Mesenchymal stem cell (in vitro differentiated cells and primary cell): ENCODE measurements at regions not wholly inside any gene's neighbourhood (a gene's known extent, or its start where the extent isn't known, plus 50 kb on each side); places are given as distances from the start of the nearest gene placed in this dataset.

ENCODE experiments used
- DNase-seq: peaks from one replicate; pipeline ENCODE4 v3.0.0-alpha.2; 2013
- H2AFZ ChIP-seq: one replicate; pipeline ENCODE4 v1.6.1; 2013; ENCODE audit warnings: low read depth, mild to moderate bottlenecking, control low read depth, inconsistent platforms, low read length, moderate library complexity
- H2AK5ac ChIP-seq: 2 replicates; pipeline ENCODE4 v1.6.1; 2013; ENCODE audit warnings: low read length, moderate library complexity, mild to moderate bottlenecking, inconsistent platforms; ENCODE audit not compliant: severe bottlenecking
- H2BK120ac ChIP-seq: one replicate; pipeline ENCODE4 v1.6.1; 2013; ENCODE audit warnings: low read depth, mild to moderate bottlenecking, inconsistent platforms, low read length, moderate library complexity
- H2BK12ac ChIP-seq, 2 experiments: one replicate each; pipeline ENCODE4 v1.6.1; 2013; ENCODE audit warnings: inconsistent platforms in 2 of 2, low read length in 2 of 2, mild to moderate bottlenecking in 2 of 2, moderate library complexity in 2 of 2, control low read depth in 1 of 2
- H2BK15ac ChIP-seq: one replicate; pipeline ENCODE4 v1.6.1; 2013; ENCODE audit warnings: mild to moderate bottlenecking, low read depth, inconsistent platforms; ENCODE audit not compliant: poor library complexity, severe bottlenecking
- H2BK5ac ChIP-seq: 2 replicates; pipeline ENCODE4 v1.6.1; 2013; ENCODE audit warnings: low read depth, mild to moderate bottlenecking, low read length, control low read depth, inconsistent platforms; ENCODE audit not compliant: poor library complexity, severe bottlenecking
- H3K14ac ChIP-seq, 2 experiments: one replicate each; pipeline ENCODE4 v1.6.1; 2013; ENCODE audit warnings: inconsistent platforms in 2 of 2, low read length in 2 of 2, control low read depth in 1 of 2, mild to moderate bottlenecking in 1 of 2, moderate library complexity in 1 of 2
- H3K18ac ChIP-seq, 2 experiments: one replicate each; pipeline ENCODE4 v1.6.1; 2013; ENCODE audit warnings: inconsistent platforms in 2 of 2, low read length in 2 of 2, control low read depth in 1 of 2, low read depth in 1 of 2, mild to moderate bottlenecking in 1 of 2
- H3K23ac ChIP-seq, 2 experiments: one replicate each; pipeline ENCODE4 v1.6.1; 2013; ENCODE audit warnings: inconsistent platforms in 2 of 2, low read length in 2 of 2, mild to moderate bottlenecking in 2 of 2, moderate library complexity in 2 of 2, control low read depth in 1 of 2
- H3K27ac ChIP-seq: 2 replicates; pipeline ENCODE4 v1.5.1; 2013; ENCODE audit warnings: mild to moderate bottlenecking, moderate library complexity, low read length, control low read depth, inconsistent platforms; ENCODE audit not compliant: poor library complexity, severe bottlenecking
- H3K27me3 ChIP-seq, 2 experiments: 2 replicates each; pipeline versions ENCODE4 v1.6.1 to v1.7.0; 2013; ENCODE audit warnings: low read length in 2 of 2, mild to moderate bottlenecking in 2 of 2, moderate library complexity in 2 of 2, control low read depth in 1 of 2, inconsistent platforms in 1 of 2; ENCODE audit not compliant: control insufficient read depth in 1 of 2, insufficient read depth in 1 of 2
- H3K36me3 ChIP-seq, 2 experiments: 2 replicates each; pipeline versions ENCODE4 v1.6.1 to v1.7.0; 2013; ENCODE audit warnings: low read length in 2 of 2, control low read depth in 1 of 2, inconsistent platforms in 1 of 2, low read depth in 1 of 2, mild to moderate bottlenecking in 1 of 2; ENCODE audit not compliant: insufficient read depth in 2 of 2, control insufficient read depth in 1 of 2
- H3K4ac ChIP-seq, 2 experiments: one replicate each; pipeline ENCODE4 v1.6.1; 2013; ENCODE audit warnings: inconsistent platforms in 2 of 2, low read length in 2 of 2, mild to moderate bottlenecking in 2 of 2, moderate library complexity in 2 of 2, control low read depth in 1 of 2, low read depth in 1 of 2
- H3K4me1 ChIP-seq: 2 replicates; pipeline ENCODE4 v1.6.1; 2013; ENCODE audit warnings: low read depth, low read length, control low read depth; ENCODE audit not compliant: control insufficient read depth, insufficient read depth
- H3K4me2 ChIP-seq: 2 replicates; pipeline ENCODE4 v1.6.1; 2013; ENCODE audit warnings: low read length, mild to moderate bottlenecking, inconsistent platforms; ENCODE audit not compliant: poor library complexity, severe bottlenecking
- H3K4me3 ChIP-seq, 2 experiments: 2 replicates each; pipeline versions ENCODE4 v1.5.1 to v1.7.0; 2013; ENCODE audit warnings: low read length in 2 of 2, mild to moderate bottlenecking in 2 of 2, control low read depth in 1 of 2, low read depth in 1 of 2; ENCODE audit not compliant: insufficient read depth in 1 of 2
- H3K79me1 ChIP-seq: replicated peaks from 2 replicates; pipeline ENCODE4 v1.6.1; 2013; ENCODE audit warnings: mild to moderate bottlenecking, control low read depth, low read length, inconsistent platforms; ENCODE audit not compliant: poor library complexity, severe bottlenecking
- H3K9ac ChIP-seq: 2 replicates; pipeline ENCODE4 v1.7.0; 2013; ENCODE audit warnings: mild to moderate bottlenecking, low read length, moderate library complexity
- H3K9me3 ChIP-seq: 2 replicates; pipeline ENCODE4 v1.7.0; 2013; ENCODE audit warnings: mild to moderate bottlenecking, low read length; ENCODE audit not compliant: control insufficient read depth
- H4K8ac ChIP-seq: one replicate; pipeline ENCODE4 v1.6.1; 2013; ENCODE audit warnings: inconsistent platforms, mild to moderate bottlenecking, low read length, moderate library complexity
- H4K91ac ChIP-seq: one replicate; pipeline ENCODE4 v1.6.1; 2013; ENCODE audit warnings: mild to moderate bottlenecking, low read length, inconsistent platforms
- WGBS: methylation state at CpG from one replicate; pipeline ENCODE4 v1.1.7; 2013; ENCODE audit warnings: mixed read lengths; 5-methylcytosine and 5-hydroxymethylcytosine counted together

GRCh38 chr19:13556552-13556951, 50.3 kb upstream of the CACNA1A start:
- no peak overlapping the region for H3K18ac ChIP-seq
- no peak overlapping the region for H3K4me3 ChIP-seq
- H3K27ac ChIP-seq = no peak overlapping the region
- H3K14ac ChIP-seq = no peak overlapping the region
- DNase-seq = no peak
- no peak overlapping the region for H2BK5ac ChIP-seq
- no peak overlapping the region for H2BK120ac ChIP-seq
- H2AK5ac ChIP-seq = no peak overlapping the region
- H2BK15ac ChIP-seq = no peak overlapping the region
- WGBS = 77% methylated on average over 9 of the region's 9 CpGs
- no peak overlapping the region for H3K9ac ChIP-seq
- peaks cover 6% of the 10 kb centered on the region for H3K9me3 ChIP-seq
- no peak overlapping the region for H4K91ac ChIP-seq
- no peak overlapping the region for H2AFZ ChIP-seq
- H3K23ac ChIP-seq = no peak overlapping the region
- no peak overlapping the region for H3K4ac ChIP-seq
- no peak overlapping the region for H4K8ac ChIP-seq
- peaks cover 0 to 7% of the 10 kb centered on the region in 2 experiments for H3K27me3 ChIP-seq
- no peaks in the 10 kb centered on the region for H3K4me1 ChIP-seq
- H2BK12ac ChIP-seq = no peak overlapping the region
- no peaks in the 10 kb centered on the region for H3K36me3 ChIP-seq
- no peaks in the 10 kb centered on the region for H3K79me1 ChIP-seq
- H3K4me2 ChIP-seq = no peak overlapping the region
